Osteocyte (in vitro differentiated cells): ENCODE measurements at regions not wholly inside any gene's neighbourhood (a gene's known extent, or its start where the extent isn't known, plus 50 kb on each side); places are given as distances from the start of the nearest gene placed in this dataset.

Experiments used
- DNase-seq: peaks from one replicate; pipeline ENCODE4 v3.0.0; 2021; ENCODE audit warnings: mixed read lengths; ENCODE audit not compliant: unreplicated experiment; ENCODE audit errors: extremely low spot score
- H3K27ac Mint-ChIP-seq: one replicate; pipeline ENCODE4 v1.8.0; 2021; ENCODE audit warnings: mild to moderate bottlenecking, mixed read lengths; ENCODE audit not compliant: unreplicated experiment
- H3K27me3 Mint-ChIP-seq: one replicate; pipeline ENCODE4 v1.8.0; 2021; ENCODE audit warnings: mixed read lengths; ENCODE audit not compliant: unreplicated experiment
- H3K36me3 Mint-ChIP-seq: one replicate; pipeline ENCODE4 v1.8.0; 2021; ENCODE audit warnings: mixed read lengths; ENCODE audit not compliant: unreplicated experiment
- H3K4me1 Mint-ChIP-seq: one replicate; pipeline ENCODE4 v1.8.0; 2021; ENCODE audit warnings: mixed read lengths; ENCODE audit not compliant: unreplicated experiment
- H3K4me3 Mint-ChIP-seq: one replicate; pipeline ENCODE4 v1.8.0; 2021; ENCODE audit warnings: mild to moderate bottlenecking, moderate library complexity, mixed read lengths; ENCODE audit not compliant: unreplicated experiment
- H3K9me3 Mint-ChIP-seq: one replicate; pipeline ENCODE4 v1.8.0; 2021; ENCODE audit warnings: mixed read lengths; ENCODE audit not compliant: unreplicated experiment
- TF ChIP-seq, protein P1 (sequence below): fragments of 200-600 bp; sonication (generic); IDR thresholded peaks from 2 replicates; pipeline ENCODE4 v1.5.0; 2021; ENCODE audit warnings: antibody characterized with exemption, mild to moderate bottlenecking, moderate library complexity

DNA sequence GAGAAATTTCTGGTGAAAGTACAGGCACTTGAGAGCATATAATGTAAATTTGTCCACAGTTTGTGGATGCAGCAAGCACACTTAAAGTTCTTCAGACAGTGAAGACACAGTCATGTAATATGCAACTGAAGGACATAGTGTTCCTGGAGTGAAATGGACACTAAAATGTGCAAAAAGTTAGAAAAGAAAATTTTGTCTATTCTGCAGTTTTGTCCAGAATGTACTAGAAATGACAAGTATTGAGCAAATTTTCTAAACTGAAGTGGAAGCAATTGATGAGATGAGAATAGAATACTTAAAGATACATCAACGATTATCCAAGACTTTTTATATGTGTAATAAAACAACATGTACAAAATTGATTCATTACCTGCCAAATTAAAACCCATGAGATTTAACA is 647.0 kb upstream of the IMPG1 start:
- Mint-ChIP-seq H3K27ac (no peak overlapping the region), H3K4me3 (no peak overlapping the region), H3K9me3 (no peaks in the 10 kb centered on the region), H3K27me3 (peaks cover 29% of the 10 kb centered on the region), H3K36me3 (no peaks in the 10 kb centered on the region), H3K4me1 (no peaks in the 10 kb centered on the region)
- DNase-seq = no peak
- TF ChIP-seq, protein P1, sequence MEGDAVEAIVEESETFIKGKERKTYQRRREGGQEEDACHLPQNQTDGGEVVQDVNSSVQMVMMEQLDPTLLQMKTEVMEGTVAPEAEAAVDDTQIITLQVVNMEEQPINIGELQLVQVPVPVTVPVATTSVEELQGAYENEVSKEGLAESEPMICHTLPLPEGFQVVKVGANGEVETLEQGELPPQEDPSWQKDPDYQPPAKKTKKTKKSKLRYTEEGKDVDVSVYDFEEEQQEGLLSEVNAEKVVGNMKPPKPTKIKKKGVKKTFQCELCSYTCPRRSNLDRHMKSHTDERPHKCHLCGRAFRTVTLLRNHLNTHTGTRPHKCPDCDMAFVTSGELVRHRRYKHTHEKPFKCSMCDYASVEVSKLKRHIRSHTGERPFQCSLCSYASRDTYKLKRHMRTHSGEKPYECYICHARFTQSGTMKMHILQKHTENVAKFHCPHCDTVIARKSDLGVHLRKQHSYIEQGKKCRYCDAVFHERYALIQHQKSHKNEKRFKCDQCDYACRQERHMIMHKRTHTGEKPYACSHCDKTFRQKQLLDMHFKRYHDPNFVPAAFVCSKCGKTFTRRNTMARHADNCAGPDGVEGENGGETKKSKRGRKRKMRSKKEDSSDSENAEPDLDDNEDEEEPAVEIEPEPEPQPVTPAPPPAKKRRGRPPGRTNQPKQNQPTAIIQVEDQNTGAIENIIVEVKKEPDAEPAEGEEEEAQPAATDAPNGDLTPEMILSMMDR = no peak

DNA sequence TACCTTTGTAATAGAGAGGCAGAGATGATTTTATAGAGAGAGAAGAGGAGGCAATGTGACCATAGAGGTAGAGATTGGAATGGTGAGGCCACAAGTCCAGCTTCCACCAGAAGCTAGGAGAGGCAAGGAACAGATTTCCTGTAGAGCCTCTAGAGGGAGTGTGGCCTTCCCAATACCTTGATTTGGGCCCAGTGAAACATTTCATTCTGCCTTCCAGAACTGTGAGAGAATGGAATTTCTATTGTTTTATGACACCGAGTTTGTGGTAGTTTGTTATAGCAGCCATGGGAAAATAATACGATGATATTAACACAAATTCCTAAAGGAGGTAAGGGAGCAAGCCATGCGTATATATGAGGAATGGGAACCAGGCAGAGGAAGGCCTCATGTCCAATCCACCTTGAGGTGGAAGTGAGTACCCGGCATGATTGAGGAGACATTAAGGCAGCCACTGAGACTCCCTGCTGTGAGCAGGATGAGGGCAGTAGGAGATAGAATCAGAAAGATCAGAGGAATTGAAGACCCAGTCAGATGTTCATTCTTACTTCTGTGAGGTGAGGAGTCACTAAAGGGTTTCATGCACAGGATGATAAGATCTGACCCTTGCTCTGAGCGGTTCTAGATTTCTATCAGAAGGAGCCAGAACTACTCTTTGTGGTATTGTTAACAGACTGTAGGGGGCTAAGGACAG is 636.3 kb upstream of the IMPG1 start:
- no peak for DNase-seq
- TF ChIP-seq, protein P1 = no peak
- H3K4me3 Mint-ChIP-seq = no peak overlapping the region
- H3K4me1 Mint-ChIP-seq = no peaks in the 10 kb centered on the region
- no peaks in the 10 kb centered on the region for H3K9me3 Mint-ChIP-seq
- H3K27me3 Mint-ChIP-seq = peaks cover 2% of the 10 kb centered on the region
- no peaks in the 10 kb centered on the region for H3K36me3 Mint-ChIP-seq
- H3K27ac Mint-ChIP-seq = no peak overlapping the region

DNA sequence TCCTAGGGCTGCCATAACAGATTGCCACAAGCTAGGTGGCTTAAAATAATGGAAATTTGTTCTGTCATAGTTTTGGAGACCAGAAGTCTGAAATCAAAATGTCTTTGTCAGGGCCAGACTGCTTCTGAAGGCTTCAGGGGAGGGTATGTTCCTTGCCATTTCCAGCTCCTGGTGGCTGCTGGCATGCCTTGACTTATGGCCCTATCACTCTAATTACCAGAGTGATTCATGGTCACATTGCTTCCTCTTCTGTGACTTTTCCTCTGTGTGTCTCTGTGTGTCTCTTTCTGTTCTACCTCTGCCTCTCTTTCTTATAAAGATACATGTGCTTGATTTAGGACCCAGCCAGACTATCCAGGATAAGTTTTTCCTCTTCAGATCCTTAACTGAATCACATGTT is 635.2 kb upstream of the IMPG1 start:
- no peaks in the 10 kb centered on the region for H3K9me3 Mint-ChIP-seq
- H3K4me3 Mint-ChIP-seq = no peak overlapping the region
- no peaks in the 10 kb centered on the region for H3K36me3 Mint-ChIP-seq
- H3K27me3 Mint-ChIP-seq = peaks cover 2% of the 10 kb centered on the region
- no peak overlapping the region for H3K27ac Mint-ChIP-seq
- TF ChIP-seq, protein P1 = no peak
- no peak for DNase-seq
- no peaks in the 10 kb centered on the region for H3K4me1 Mint-ChIP-seq

DNA sequence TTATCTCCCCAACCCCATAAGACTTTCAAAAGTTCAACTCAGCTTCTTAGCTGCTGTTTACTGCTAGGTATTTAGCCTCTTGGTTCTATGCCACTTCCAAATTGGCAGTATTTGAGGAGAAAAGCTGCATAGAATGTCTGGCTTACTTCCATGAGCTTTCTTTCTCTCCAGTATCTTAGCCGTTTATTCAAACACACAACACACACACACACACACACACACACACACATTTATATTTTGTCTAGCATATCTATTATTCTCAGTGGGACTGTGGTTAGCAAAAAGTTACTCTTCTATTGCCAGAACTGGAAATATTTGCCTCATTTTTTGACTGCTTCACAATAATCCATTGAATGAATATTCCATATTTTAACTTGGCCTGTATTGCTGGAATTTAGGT is 634.2 kb upstream of the IMPG1 start:
- TF ChIP-seq, protein P1 = no peak
- H3K27me3 Mint-ChIP-seq = peaks cover 1% of the 10 kb centered on the region
- H3K36me3 Mint-ChIP-seq = no peaks in the 10 kb centered on the region
- no peaks in the 10 kb centered on the region for H3K9me3 Mint-ChIP-seq
- no peak overlapping the region for H3K27ac Mint-ChIP-seq
- DNase-seq = no peak
- H3K4me3 Mint-ChIP-seq = no peak overlapping the region
- H3K4me1 Mint-ChIP-seq = no peaks in the 10 kb centered on the region

DNA sequence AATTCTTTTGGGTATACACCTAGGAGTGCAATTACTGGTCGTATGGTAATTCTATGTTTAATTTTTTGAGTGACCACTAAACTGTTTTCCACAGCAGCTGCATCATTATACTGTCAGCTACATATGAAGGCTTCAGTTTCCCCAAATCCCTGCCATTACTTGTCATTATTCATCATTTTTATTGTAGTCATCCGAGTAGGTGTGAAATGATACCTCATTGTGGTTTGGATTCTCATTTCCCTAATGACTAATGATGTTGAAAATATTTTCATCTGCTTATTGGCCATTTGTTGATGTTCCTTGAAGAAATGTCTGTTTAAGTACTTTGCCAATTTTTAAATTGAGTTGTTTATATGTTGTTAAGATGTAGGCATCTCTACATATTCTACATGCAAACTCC is 633.6 kb upstream of the IMPG1 start:
- Mint-ChIP-seq H3K36me3 (no peaks in the 10 kb centered on the region), H3K9me3 (no peaks in the 10 kb centered on the region), H3K27ac (no peak overlapping the region), H3K4me1 (no peaks in the 10 kb centered on the region), H3K4me3 (no peak overlapping the region), H3K27me3 (no peaks in the 10 kb centered on the region)
- DNase-seq = no peak
- TF ChIP-seq, protein P1 = no peak
